Left cardiac atrium (tissue), 4 donors: ENCODE measurements at regions not wholly inside any gene's neighbourhood (a gene's known extent, or its start where the extent isn't known, plus 50 kb on each side); places are given as distances from the start of the nearest gene placed in this dataset.

Experiments
- ATAC-seq, 2 donors: fragments of 200-7000 bp; cut with Tn5 transposase; one replicate each; pipeline ENCODE4 v1.9.1; 2020; ENCODE audit warnings: mild to moderate bottlenecking in 2 of 2, moderate library complexity in 2 of 2
- DNase-seq: peaks from one replicate; pipeline ENCODE4 v3.0.0-alpha.2; 2020
- intact Hi-C, 2 donors: fragments of 100-400 bp; cut with DNase I; formaldehyde crosslinking; loops; one replicate each; pipeline versions ENCODE4 v1.14.1 to v1.15.1; 2022 to 2023
- donor health status: DM: no; HTN: yes; CAD: no.
- donor health status: DM: no; HTN: yes; CAD: no; lungs with severe emphysema.
- donor health status: DM: yes; HTN: yes; CAD: no.
- donor health status: Dilated cardiomyopathy.

DNA sequence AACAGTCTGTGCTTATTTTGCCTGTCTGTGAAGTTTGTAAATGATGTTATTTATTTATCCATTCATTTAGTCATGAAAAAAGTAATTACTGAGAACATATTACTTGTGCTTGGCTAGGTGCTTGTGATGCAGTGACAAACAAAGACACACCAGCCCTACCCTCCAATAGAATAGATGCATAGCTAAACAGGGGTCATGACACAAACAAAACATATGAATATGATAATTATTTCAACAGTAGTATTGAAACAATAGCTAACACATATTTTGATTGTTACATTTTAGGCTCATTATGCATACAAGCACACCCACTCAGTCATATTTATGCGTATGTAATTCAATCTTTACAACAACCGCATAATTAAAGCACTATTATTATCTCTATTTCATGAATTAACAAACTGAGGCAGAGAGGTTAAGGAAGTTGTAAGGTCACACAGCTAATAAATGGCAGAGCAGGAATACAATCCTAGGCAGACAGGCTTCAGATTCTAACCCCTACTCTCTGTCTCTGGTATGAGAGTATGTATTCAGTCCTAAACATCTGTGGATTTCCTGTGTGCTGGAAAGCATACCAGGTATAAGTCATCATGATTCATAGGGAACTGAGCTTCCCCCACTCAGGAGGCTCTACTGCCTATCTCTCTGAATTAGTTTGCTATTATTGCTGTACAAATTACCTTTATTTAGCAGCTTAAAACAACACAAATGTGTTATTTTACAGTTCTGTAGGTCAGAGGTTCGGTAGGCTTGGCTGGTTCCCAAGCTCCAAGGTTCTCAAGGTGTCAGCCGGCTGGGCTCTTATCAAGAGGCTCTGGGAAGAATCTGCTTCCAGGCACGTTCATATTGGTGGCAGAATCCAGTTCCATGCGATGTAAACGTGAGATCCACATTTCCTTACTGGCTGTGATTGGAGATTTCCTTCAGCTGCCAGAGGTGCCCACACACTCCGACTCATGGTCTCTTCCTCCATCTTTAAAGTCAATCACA lies 509.4 kb downstream of the GALC start:
- ATAC-seq = no peak
- DNase-seq = no peak
- intact Hi-C loops = loop anchor here in 1 of 2 donors (5.0 kb wide), 1 partner anchor 124 kb away; no protein-coding TSS in a partner anchor

DNA sequence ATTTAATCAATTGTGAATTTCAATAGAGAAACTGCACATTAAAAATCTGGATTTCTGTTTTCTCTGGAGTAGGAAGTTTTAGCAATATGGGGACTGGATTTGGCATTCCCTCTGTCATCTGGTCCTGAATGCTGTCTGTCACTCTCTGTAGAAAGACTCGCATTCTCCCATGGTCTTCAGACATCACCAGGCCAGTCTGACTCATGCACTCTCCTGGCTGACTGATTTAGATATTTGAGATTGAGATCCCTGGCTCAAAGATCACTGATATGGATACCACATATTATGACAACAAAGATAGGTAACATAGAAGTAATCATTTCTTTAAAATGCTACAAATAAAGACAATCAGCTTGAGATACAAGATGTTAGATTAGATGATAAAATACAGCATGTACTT lies 524.5 kb downstream of the GALC start:
- DNase-seq (no peak), ATAC-seq (no peak)
- intact Hi-C loops = no loop called here

DNA sequence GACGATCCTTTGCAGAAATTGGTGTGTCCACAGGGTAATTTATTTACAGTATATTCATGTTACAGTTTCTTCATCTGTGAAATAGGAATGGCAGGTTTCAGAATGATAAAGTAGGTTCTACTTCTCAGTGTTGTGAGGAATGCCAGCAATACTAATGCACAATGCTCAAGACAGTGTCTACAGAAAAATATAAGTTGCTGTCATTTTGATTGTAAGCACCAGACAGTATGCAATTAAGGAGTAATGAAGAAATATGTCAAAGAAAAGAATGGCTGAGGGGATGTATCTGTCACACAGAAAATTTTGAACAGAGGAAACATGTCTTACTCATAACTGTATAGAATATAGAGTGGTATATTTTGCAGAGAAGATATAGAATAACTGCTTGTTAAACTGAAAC lies 525.4 kb downstream of the GALC start:
- ATAC-seq = no peak
- DNase-seq = no peak
- intact Hi-C loops = no loop called here

DNA sequence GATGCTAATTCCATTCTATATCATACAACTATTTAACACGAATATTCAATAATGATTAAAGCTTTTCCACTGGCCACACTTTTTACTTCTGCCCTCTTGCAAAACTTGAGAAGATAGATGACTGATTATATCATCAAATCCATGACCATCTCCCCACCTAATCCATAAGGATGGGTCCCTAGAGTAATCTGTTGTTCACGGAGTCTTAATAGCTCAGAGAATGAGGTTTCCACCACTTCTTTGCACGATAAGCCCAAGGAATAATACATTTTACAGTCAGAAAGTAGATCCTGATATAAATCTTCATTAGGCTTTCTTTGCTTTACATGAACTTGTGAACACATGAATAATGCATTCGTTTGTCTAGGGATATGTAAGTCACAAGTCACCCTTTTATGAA lies 527.2 kb downstream of the GALC start:
- no peak for ATAC-seq
- intact Hi-C loops = no loop called here
- no peak for DNase-seq

- intact Hi-C loops = no loop called here
- DNase-seq (no peak), ATAC-seq (no peak)
Measured at GRCh38 chr14:87461704-87462103, 531.3 kb downstream of the GALC start.

DNA sequence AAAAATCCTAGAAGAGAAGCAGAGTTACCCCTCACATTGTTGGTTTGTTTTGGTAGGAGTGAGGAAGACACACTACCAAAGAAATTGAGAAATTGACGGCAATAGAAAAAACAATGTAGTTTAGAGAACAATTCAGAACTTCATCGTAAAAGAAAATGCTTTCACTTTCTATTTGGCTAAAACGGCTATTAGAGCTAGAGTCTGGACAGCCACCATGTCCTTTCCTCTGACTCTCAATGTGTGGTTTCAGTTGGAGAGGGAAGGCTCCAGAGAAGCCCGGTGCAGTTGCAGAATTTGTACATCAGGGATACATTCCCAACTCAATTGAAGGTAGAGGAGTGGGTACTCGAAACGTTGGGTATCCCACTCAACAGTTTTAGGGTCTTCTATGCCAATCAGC lies 535.3 kb downstream of the GALC start:
- intact Hi-C loops = no loop called here
- no peak for ATAC-seq

GRCh38 chr14:87450193-87450592 lies 542.8 kb downstream of the GALC start:
- DNase-seq = no peak
- no peak for ATAC-seq
- intact Hi-C loops = no loop called here

More for the DNA sequence above, 535.3 kb downstream of the GALC start:
- no peak for DNase-seq

DNA sequence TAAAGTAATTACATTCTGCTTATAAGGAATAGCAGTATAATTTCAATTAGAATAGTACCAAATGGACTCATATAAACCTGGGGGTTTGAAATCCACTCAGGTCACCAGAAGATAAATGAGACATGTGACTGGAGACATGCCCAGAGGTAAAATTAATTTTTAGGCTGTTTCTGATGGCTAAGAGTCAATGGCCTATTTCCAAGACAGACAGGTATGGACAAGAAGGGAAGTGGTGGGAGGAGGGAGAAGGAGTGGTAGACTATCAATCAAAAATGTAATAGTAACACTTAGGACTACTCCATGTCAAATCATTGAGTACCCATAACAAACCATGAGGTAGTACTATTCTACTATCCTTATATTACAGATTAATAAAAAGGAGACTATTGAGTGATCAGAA lies 544.0 kb downstream of the GALC start:
- intact Hi-C loops = no loop called here
- ATAC-seq (no peak), DNase-seq (no peak)

DNA sequence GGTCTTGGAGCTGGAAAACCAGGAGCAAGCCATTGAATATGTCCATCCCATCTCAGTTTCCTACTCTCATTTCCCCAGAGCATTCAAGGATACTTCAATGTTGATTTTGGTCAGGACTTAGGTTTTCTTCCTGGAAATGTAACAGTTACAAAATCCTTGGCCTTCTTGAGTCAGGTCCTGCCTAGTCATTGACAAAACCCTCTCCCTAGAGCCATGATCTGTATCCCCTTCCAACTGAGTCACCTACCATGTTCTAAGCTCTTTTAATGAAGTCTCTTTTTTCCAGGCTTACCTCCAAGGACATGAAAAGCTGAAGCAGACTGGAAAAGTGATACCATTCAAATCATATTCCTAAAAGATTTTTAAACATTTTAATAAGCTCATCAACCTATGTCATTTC lies 549.2 kb downstream of the GALC start:
- ATAC-seq = peak in 1 of 2 donors; percentile 14
- intact Hi-C loops = no loop called here
- DNase-seq = no peak

- ATAC-seq (no peak), DNase-seq (no peak)
- intact Hi-C loops = no loop called here
Measured at GRCh38 chr14:87443039-87443438, 549.9 kb downstream of the GALC start.

GRCh38 chr14:87437158-87437557 lies 555.8 kb downstream of the GALC start:
- intact Hi-C loops = no loop called here
- DNase-seq = no peak
- ATAC-seq = no peak

DNA sequence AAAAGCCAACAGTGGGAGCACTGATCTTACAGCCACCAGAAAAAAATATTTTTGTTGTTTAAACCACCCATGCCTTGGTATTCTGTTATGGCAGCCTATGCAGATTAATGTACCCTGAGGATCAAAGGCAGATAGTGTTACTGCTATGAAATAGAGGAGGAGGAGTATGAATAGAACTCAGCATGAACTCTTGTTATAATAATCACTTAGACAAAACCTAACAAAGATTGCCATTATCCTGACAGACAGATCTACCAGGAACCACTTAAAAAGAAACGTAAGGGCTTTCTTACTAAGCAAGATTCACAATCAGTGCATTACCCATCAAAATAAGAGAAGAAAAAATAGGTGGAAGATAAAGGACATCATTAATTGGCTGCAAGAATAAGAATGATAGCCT lies 558.3 kb downstream of the GALC start:
- no peak for ATAC-seq

DNA sequence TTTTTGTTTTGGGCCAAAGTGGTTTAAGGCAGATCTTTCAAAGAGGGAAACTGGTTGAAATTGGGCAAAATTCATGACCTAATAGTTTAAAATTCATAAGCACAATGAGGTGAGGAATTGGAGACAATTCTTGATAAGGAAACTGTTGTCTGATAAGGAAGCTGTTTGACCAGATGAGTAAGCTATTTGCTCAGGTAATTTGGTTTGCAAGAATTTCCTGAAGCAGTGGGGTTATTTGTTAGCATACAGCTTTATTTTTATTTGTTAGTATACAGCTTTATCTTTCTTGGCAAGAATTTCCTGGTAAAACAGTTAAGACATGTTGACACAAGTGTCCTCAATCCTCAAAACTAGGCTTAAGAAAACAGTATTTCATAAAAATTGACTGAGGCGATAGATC lies 559.0 kb downstream of the GALC start:
- intact Hi-C loops = no loop called here
- no peak for ATAC-seq
- no peak for DNase-seq

More for the DNA sequence above, 558.3 kb downstream of the GALC start:
- intact Hi-C loops = no loop called here
- DNase-seq = no peak

DNA sequence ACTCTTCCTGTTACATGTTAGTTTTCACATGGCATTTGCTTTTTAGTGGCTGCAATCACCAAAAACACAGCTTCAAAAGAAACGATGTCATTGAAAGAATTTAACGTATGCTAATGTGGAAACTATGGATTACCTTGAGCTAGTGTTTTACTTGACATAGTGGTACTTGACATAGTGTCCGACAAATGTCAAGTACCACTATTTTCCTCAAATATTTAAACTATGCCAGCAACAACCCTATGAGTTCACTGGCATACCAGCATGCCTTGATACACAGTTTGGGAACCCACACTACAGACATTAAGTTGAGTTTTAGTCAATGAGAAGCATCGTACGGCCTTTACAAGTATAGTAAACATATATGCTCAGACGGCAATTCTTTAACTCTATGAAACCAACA lies 560.3 kb downstream of the GALC start:
- DNase-seq = no peak
- intact Hi-C loops = no loop called here
- ATAC-seq = no peak

DNA sequence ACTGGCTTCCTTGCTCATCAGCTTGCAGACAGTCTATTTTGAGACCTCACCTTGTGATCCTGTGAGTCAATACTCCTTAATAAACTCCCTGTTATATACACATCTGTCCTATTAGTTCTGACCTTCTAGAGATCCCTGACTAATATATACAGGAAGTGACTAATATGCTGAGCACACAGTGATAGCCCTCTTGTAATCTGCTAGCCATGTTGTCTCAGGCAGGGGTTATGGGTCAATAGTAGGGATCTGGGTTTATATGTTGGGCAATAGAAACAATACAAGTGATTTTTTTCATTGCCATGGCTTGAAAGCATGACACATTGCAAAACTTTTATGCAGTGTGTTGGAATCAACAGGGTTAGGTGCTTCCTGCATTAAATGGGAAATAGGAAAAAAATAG lies 562.2 kb downstream of the GALC start:
- no peak for ATAC-seq
- no peak for DNase-seq
- intact Hi-C loops = no loop called here

DNA sequence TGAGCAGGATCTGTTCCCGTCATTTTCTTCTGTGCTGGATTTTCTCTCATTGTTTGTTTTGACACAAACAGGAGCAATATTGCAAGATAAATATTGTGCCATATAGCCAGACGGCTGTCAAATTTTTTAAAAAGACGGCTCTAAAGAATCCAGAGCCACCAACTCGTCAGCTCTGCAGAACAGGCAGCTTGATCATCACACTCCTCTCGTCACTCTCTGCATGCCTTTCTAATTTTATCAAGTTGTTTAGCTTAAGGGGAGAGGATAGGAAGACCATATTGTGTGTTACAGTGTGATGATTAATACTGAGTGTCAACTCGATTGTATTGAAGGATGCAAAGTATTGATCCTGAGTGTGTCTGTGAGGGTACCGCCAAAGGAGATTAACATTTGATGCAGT lies 562.8 kb downstream of the GALC start:
- intact Hi-C loops = no loop called here
- no peak for ATAC-seq

GRCh38 chr14:87419925-87420324 lies 573.1 kb downstream of the GALC start:
- DNase-seq (no peak), ATAC-seq (no peak)
- intact Hi-C loops = no loop called here

More for the DNA sequence above, 562.8 kb downstream of the GALC start:
- DNase-seq = no peak

- ATAC-seq (no peak), DNase-seq (no peak)
- intact Hi-C loops = no loop called here
Measured at GRCh38 chr14:87411370-87411769, 581.6 kb downstream of the GALC start.

DNA sequence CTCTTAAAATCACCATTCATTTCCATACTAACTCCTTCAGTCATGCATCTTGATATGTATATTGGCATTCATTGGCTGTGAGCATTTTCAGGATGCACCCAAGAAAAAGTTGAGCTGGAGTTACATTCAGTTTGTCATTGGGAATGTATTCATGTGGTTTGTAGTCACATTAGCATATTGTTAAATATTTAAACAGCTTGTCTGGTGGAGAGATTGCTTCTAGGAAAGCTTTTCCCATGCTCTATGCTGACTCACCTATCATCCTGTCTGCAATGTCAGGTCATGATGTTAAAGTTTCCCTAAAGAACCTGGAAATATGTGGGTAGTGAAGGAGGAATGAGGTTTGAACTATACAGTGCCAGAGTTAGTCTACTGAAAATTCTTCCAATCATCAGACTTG lies 583.6 kb downstream of the GALC start:
- no peak for DNase-seq
- ATAC-seq = no peak
- intact Hi-C loops = no loop called here

- intact Hi-C loops = no loop called here
- DNase-seq (no peak), ATAC-seq (peak; percentile 26 to 50)
Measured at GRCh38 chr14:87407344-87407743, 585.6 kb downstream of the GALC start.

GRCh38 chr14:87405563-87405962 lies 587.4 kb downstream of the GALC start:
- ATAC-seq = no peak

More at GRCh38 chr14:87405563-87405962, 587.4 kb downstream of the GALC start:
- DNase-seq = no peak
- intact Hi-C loops = no loop called here
